SU-DHL-6 (cell line): ENCODE measurements at regions not wholly inside any gene's neighbourhood (a gene's known extent, or its start where the extent isn't known, plus 50 kb on each side); places are given as distances from the start of the nearest gene placed in this dataset.

ENCODE experiments used
- CTCF ChIP-seq: fragments of 200-600 bp; sonication (generic); IDR thresholded peaks from one replicate; pipeline ENCODE4 v1.5.1; 2017; ENCODE audit warnings: antibody characterized with exemption, mild to moderate bottlenecking, low read length, moderate library complexity; ENCODE audit not compliant: insufficient read depth, poor library complexity, severe bottlenecking
- EZH2phosphoT487 ChIP-seq: fragments of 200-600 bp; sonication (generic), shearing (Covaris generic); conservative IDR thresholded peaks from 2 replicates; pipeline ENCODE4 v1.6.1; 2018; ENCODE audit warnings: mild to moderate bottlenecking, antibody characterized with exemption, low read length, moderate library complexity, mixed read lengths

GRCh38 chr13:85405316-85405897 is 393.8 kb downstream of the SLITRK6 start:
- no peak for TF ChIP-seq CTCF
- TF ChIP-seq EZH2phosphoT487: no peak
